Limb (tissue), 2 donors: ENCODE measurements at regions not wholly inside any gene's neighbourhood (a gene's known extent, or its start where the extent isn't known, plus 50 kb on each side); places are given as distances from the start of the nearest gene placed in this dataset.
"Not testable (repeated sequence)": the region's sequence is repeated elsewhere in the genome, so short reads cannot be mapped to it uniquely, and the experiment has no call there.

ENCODE experiments used
- DNase-seq, 2 donors: peaks; one replicate each; pipeline ENCODE4 v3.0.0-alpha.2; 2016; ENCODE audit errors: extremely low spot score in 2 of 2

DNA sequence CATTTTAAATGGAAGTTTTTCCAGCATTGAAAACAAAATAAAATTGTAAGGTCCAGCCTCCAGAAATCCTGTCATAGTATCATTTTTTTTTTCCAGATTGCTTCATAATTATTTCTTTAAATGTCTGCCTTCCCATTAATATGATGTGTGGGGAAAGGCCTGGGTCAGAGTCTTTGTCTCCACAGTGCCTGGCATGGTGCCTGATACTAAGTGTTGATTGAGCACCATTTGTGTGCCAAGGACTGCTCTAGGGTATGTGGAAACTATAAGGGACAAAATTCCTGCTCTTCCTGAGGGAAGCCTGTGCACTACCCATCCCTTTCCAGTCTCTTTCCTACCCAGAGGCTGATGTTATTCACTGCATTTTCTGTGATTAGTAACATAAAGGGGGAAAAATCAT is 53.1 kb upstream of the BEND4 start:
- DNase-seq, result no peak

DNA sequence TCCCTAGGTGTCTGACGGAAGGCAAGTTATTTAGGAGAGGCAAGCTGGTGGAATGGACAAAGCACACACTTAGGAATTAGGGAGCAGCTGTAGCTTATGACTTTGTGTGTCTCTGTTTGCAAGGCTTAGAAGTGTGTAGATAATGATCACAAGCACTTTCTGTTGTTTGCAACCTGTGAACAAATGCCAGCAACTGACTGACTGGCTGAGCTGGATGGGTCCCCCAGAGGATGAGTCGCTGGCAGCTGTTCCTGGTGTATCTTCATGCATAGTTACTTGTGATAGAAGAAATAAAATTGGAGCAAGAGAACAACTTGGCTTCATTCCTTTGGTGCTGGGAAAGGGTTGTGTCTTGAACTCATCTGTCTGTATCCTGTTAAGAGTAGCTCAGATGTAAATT is 64.2 kb upstream of the BEND4 start:
- DNase-seq, result peak in 1 of 2 donors; percentile 8

DNA sequence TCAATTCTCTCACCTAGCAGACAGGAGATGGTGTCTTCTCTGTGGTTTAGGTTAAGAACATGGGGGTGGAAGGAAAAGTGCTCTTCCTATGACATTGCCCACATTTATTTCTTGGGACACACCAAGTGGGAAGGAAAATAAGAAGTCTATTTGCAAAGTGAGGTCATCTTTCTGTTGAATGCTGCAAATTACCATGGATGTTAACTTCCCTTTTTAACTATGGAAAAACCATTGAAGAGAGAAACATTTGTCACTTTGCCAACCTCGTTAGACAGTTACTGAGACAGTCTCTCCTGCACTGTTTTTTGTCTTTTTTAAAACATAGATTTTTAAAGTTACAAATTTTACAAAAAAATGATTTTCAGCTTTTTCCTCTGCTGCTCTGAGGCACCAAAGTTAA is 72.8 kb upstream of the BEND4 start:
- no peak for DNase-seq

DNA sequence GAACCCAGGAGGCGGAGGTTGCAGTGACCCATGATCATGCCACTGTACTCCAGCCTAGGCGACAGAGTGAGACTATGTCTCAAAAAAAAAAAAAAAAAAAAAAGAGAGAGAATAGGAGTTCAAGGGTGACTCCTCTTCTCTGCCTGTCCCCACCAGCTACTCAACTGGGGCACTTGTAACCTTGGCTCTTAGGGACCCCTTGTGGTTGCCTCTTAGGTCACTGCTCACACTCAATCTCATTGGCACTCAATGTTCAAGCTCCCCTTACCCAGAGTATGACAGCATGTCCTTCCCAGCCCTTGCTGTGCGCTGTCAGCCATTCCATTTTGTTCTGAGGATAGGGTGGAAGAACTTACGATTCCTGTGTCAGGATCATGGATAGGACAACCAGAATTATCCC is 82.4 kb upstream of the BEND4 start:
- no peak for DNase-seq

GRCh38 chr4:42235304-42236021 is 83.0 kb upstream of the BEND4 start:
- DNase-seq, result no peak

- no peak for DNase-seq
Measured at GRCh38 chr4:42237010-42237409, 84.6 kb upstream of the BEND4 start.

- DNase-seq, result no peak
Measured at GRCh38 chr4:42237451-42237850, 85.0 kb upstream of the BEND4 start.

GRCh38 chr4:42248972-42249371 is 96.5 kb upstream of the BEND4 start:
- DNase-seq, result no peak

DNA sequence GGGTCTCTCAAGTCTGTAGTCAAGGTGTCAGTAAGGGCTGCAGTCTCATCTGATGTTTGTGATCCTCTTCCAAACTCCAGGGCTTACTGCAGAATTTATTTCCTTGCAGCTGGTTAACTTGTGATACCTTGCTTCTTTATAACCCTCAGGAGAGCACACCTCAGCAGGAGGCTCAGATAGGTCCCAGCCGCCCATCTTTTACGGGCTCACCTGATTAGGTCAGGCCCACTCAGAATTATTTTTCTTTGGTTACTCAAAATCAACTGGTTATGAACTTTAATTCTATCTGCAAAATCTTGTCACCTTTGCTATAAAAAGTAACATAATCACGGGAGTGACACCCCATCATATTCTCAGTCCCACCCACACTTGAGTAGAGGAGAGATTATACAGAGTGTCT is 99.9 kb upstream of the BEND4 start:
- no peak for DNase-seq

- not testable (repeated sequence) for DNase-seq
Measured at GRCh38 chr4:42257645-42258044, 105.2 kb upstream of the BEND4 start.

DNA sequence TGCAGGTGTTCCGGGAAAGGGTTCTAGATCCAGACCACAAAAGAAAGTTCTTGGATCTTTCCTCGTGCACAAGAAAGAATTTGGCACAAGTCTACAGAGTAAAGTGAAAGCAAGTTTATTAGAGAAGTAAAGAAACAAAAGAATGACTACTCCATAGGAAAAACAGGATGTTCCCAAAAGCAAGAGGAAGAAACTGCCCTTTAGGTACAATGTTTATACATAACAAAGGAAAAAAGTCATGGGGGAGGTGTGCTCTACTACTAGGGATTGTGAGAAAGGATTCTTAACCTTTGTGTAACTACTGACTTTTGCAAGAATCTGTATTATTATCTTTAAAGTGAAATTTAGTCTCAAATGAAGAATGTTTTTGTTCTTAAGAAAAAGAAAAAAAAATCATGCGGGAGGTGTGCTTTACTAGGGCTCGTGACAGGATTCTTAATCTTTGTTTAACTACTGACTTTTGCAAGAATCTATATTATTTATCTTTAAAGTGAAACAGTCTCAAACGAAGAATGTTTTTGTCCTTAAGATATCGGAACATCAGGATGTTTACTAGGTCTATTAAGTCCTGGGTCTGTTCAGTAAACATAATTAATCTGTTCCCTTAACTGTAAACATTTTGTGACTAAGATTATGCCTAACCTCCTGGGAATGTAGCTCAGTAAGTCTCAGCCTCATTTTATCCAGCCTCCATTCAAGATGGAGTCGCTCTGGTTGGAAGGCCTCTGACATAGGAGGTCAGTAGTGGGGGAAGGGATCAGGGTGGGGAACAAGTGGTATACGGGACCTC is 110.4 kb upstream of the BEND4 start:
- no peak for DNase-seq

DNA sequence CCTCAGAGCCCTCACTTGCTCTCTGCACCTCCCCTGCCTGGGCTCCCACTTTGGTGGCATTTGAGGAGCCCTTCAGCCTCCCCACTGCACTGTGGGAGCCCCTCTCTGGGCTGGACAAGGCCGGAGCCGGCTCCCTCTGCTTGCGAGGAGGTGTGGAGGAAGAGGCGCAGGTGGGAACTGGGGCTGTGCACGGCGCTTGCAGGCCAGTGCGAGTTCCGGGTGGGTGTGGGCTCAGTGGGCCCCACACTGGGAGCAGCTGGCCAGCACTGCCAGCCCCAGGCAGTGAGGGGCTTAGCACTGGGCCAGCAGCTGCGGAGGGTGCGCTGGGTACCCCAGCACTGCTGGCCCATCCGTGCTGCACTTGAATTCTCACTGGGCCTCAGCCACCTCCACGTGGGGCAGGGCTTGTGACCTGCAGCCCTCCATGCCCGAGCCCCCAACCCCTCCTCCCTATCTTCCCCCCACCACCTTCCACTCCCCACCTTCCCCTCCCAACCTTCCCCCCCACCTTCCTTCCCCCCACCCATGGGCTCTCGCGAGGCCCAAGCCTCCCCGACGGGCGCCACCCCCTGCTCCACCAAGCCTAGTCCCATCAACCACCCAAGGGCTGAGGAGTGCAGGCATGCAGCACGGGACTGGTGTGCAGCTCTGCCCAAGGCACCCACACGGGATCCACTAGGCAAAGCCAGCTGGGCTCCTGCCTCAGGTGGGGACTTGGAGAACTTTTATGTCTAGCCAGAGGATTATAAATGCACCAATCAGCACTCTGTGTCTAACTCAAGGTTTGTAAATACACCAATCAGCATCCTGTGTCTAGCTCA is 113.5 kb upstream of the BEND4 start:
- DNase-seq, result no peak

GRCh38 chr4:42267724-42268123 is 115.3 kb upstream of the BEND4 start:
- no peak for DNase-seq

DNA sequence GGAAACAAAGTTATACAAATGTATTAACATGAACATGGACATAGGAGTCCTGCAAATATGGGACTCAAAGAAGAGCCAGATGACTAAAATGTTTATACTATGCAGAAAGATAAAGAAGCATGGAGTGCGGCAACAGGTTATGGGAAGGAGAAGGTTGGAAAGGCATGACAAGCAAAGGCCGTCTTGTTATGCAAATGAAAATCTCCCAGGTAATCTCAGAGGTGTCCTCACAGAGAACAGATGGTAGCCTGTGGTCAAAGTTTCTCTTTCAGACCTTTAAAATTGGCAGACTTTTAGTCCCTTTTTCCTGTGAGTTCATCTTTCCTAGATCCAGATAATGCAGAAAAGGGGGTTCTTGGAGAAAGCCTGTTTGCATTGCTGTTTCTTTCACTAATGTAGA is 116.4 kb upstream of the BEND4 start:
- DNase-seq, result no peak

DNA sequence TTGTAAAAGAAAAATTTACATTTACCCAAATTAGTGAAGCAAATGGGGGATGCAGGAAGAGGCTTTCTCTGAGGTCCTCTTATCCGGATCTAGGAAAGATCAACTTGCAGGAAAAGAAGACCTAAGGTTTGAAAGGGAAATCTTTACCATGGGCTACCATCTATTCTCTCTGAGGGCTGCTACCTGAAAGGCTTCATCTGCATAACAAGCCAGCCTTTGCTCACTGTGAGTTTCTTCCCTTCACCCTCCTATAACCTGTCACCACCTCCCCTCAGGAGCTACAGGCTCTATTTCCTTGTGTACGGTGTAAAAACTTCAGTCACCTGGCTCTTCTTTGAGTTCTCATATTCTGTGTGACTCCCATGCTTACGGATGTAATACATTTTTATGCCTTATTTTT is 118.6 kb upstream of the BEND4 start:
- no peak for DNase-seq

DNA sequence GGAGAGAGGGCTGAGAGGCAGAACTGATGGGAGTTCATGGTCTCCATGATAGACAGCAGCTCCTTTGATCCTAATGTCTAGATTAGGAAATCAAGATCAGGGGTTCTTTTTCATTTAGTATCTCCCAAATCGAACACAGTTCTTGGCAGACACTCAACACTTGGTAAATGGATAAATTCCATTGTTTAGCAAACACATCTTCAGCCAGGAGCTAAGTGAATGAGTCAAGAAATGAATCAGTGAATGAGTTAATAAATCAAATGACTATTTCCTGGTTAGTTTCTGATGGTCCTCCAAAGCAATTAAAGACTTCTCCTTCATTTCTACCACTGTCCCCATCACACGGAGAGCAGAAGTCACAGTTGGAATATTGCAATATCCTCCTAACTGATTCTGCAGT is 120.0 kb upstream of the SHISA3 start:
- DNase-seq, result no peak

DNA sequence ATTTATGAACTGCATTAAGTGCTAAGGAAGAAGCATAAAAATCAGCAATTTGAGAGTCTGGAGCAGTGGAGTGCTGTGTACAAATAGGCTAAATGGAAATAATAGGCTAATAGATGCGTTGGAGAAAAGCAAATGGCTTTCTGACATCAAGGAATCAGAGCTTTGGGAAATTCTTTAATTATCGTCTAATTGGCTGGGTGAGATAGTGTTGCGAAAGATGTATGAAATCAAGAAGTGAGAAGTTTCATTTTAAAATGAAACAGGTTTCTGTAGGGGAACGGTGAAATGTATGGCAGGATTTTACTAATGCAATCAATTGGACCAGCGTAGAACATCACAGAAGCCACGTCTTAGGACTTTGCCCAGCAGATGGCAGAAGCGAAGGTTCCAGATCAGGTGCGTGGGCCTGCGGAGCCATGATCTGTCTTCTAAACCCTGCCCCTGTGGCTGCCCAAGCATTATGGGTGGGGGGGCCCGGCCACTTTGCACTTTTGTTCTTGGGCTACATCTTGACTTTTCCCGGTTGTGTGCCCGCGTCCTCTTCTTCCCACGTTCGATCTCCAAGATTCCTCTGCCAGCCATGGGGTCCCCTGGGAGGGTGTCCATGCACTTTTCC is 118.5 kb upstream of the SHISA3 start:
- no peak for DNase-seq

- DNase-seq, result no peak
Measured at GRCh38 chr4:42280327-42281095, 116.8 kb upstream of the SHISA3 start.

- no peak for DNase-seq
Measured at GRCh38 chr4:42281324-42282020, 115.8 kb upstream of the SHISA3 start.
